DMS53 (cell line): ENCODE measurements at regions not wholly inside any gene's neighbourhood (a gene's known extent, or its start where the extent isn't known, plus 50 kb on each side); places are given as distances from the start of the nearest gene placed in this dataset.
A peak's percentile ranks its signal among the peaks of the same experiment; 100 is the strongest.

Experiments
- DNase-seq: peaks from one replicate; lab custom pipeline; 2025; lab: John Stamatoyannopoulos, UW

DNA sequence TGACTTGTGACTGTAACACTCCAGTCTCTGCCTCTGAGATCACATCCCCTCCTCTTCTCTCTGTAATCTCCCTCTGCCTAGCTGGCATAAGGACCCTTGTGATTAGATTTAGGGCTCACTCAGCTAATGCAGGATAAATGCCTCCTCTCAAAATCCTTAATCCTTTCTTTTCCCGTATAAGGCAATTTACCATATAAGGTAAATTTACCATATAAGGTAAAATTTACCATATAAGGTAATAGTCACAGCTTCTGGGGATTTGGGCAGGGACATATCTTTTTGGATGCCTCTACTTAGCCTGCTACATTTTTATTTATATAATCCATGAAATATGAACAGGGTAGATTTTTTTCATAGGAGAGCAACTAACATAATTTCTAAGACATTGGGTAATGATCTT lies 318.0 kb upstream of the PUM3 start:
- DNase-seq: peak; percentile 3

DNA sequence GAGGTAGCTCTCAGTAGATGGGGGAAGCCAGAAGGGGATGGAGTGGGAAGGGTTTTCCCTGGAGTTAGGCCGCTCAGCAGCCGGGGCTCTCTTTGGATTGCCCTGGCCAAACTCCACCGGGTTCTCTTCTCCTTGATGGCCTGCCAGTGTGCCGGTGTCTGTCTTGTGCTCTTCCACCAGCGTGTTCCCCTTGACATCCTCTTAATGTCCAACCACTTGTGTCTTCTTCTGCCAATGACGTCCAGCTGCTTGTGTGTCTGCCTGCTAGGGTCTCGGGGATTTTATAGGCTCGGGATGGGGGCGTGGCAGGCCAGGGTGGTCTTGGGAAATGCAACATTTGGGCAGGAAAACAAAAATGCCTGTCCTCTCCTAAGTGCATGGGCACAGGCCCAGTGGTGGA lies 313.1 kb upstream of the PUM3 start:
- no peak for DNase-seq

DNA sequence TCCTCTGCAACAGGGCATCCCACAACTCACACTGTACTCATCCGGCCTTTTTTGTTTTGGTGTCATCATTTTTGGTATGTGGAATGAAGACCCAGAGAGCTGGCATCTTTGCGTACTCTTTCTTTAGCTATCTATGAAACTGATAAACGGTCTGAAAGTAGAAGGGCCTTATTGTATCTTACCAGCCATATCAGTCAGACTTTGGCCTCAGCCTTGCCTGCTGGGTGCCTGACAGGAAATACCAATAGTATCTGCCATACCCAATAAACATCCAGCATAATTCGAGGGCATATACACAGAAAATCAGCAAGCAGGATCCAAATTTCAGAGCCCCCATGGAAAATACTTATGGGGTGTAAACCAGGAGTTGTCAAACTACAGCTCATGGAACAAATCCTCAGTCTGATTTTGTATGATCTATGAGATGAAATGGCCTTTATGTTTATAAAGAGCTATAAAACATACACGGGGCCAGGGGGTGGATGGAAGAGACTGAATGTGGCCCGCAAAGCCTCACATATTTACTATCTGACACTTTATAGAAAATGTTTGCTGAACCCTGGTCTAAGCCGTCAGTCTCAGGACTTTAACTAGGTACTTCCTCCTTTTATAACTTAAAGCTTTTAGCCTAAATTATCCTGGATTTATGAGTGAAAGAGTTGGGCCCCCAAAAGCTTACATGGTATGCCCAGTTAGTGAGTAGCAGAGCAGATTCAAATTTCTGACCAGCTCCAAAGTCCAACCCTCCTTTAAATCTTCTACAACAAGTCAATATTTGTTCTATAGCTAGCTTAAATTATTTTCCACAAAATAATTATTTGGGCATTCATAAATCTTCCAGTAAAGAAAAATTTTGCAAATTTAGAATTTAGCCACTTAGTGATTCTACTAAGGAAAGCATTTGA lies 308.0 kb upstream of the PUM3 start:
- no peak for DNase-seq

DNA sequence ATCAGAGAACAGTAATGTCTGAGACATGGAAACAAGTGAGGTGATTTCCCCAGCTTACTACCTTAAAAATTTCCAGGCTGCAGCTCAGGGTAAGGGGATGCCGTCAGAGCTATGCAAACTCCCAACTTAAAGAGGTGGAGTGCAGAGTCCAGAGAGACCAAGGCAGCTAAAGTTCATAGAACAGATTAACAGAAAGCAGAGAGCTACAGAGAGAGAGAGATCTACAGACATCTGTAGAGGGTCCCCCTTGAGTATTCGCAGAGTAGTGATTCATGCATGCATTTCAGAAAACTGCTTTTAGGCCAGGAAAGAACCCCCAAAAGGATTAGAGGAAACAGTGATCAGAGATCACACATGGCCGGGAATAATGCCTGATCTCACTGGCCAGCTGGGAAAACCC lies 306.2 kb upstream of the PUM3 start:
- no peak for DNase-seq

DNA sequence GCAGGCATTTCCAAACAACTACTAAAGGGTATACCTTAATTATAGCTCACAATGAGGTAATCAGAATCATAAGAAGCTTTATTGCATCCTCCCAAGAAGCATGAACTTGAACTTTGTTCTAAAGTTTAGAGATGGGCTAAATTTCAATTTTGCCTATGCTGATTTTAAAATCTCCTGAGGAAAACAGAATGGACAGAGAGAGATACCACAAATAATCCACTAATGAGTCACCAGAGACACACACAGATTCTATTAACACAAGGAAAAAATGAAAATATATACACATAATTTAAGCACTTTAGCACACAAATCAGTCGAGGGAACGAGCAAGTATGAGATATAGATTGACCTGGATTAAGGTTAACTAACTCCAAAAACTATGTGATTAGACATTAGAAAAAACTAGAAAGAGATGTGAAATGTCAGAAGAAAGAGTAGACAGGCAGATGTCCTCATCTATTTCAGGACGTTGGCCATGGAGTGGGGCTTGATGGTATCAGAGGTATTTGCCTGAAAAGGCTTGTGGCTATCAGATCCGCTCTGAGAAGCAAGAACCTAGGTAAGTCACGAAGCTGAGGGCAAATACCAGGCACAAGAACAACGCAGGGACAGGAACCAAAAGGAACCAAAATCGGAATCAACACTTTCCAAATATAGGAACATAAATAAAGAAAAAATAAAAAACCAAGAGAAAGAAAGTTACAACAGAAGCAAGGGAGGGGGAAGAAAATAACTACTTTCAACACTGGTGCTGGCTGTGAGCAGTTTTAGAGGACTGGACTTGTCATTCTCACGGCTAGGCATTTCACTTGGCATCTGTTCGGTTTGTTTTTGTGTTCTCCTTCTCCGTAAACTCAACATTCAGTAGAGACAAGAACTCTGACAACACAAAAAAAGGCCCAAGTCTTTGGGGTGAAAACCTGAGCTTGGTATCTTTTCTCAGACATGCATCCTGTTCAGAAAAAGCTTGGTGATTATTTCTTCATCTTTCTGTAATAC lies 294.6 kb upstream of the PUM3 start:
- DNase-seq: no peak

DNA sequence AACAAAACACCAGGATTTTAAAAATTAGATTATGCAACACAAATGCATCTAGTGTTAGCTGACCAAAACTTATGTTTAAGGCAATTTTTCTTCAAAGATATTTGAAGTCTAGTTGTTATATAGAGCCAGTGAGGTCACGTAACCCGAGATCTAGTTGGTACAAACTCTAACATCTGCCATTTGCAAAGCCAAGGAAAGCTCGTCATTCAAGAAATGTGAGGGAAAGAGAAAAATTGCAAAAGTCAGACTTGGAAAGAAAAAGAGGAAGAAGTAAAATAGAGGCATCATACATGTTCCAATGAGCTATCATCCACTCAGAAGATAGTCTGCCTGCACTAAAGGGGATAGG lies 293.4 kb upstream of the PUM3 start:
- DNase-seq: no peak

DNA sequence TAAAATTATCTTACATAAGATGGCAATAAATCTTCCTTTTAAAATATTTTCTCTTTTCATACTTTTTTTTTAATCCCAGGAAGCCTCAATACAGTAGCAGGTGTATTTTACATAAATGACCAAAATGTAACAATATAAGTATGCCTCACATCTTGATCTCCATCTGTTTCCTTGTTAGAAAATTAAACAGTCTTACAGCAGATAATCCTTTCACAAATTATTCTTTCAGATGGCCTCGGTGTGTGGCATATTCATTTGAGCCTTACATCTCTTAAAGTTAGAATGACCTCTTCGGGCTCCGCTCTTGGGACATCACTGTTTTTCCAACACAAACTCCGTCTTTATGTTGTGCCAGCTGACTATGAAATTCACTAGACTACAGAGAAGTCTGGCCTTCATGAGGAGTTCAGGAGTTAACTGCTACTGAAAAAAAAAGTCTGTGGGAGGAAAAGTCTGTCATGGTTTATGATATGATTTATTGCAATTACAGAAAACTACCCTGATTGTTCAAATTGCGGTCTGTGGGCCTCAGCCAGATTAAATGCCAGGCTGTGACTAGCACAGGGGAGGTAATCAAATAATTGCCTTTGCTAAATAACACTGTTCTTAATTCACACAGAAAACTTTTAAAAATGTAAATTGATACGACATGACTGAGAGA lies 292.9 kb upstream of the PUM3 start:
- no peak for DNase-seq

DNA sequence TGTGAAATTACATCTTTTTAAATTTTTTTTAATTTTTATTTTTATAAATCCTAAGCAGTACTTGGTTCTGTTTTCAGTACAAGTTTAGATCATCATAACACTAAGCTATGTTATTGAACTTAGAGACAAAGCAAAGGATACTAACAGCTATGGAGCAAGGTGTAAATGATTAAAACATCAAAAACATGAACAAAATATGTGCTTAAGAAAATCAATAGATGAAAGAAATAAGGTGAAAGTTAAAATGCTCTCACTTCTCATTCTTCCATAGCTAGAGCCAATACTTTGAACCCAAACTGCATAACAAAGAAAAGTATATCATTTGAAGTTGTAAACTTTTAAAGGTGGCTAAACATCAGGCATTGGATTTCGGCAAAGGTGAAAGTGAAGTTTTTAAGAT lies 292.3 kb upstream of the PUM3 start:
- DNase-seq: no peak

DNA sequence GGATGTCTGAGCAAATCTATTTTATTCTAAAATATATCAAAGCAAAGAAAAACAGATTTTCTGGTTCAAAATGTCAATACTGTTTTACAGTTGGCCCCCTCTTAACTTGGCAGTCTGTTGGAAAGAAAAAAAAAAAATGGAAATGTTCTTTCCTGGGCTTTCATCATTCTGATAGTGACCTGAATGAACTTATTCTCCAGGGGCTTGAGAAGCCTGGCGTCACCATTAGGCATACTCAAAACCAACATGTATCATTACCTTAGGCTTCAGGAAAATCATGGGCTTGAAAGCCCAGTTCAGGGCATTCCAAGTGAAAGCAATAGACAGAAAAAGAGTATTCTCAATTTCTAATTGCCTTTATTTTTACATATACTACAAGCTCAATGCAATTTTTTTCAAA lies 283.7 kb upstream of the PUM3 start:
- no peak for DNase-seq

DNA sequence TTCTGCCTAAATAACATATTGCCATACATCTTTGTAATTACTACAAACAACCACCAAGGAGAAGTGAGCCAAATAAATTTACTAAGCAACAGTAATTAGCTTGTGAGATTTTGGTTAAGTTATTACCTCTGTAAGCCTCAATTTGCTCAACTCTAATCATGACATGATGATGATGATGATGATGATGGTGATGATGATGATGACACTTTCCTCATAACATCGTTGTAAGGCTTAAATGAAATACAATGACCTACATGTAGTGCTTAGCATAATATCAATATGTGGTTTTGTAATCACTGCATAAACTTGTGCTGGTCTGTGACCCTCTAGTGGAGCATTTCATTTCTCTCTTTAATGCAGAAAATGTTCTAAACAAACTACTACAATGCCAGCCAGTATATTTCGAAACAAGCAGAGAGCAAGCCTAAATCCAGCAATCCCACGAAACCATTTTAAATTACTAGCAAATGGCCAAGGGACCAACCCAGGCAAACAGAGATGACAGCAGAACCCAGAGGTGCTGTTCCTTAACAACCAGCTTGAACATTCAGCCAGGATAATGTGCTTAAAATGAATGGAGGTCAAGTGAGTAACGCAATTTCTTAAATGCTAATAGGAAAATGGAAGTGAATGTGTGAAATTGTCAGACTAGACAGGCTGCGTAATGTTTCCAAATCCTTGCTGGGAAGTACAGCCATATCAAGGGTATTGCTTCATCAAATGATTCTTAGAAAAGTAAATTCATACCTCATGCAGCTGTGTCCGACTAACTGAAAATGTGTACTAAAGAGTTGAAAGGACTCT lies 281.9 kb upstream of the PUM3 start:
- no peak for DNase-seq

DNA sequence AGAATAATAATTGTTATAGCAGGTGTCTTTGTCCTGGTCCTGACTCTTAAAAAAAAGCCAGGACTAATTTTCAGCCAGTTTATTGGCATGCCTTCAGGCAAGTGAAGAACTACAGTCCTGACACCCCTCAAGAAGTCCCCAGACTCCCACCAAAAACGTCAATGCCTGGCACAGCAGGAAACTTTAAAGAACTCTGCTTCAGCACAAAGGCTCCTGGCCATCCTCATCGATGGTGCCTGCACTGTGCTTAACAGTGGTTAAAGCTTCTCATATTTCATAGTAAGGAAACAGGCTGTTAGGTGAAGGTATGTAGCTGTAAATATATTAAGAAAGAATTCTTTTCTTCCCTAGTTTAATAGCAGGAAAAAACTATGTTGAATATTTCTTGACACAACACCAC lies 280.1 kb upstream of the PUM3 start:
- no peak for DNase-seq

DNA sequence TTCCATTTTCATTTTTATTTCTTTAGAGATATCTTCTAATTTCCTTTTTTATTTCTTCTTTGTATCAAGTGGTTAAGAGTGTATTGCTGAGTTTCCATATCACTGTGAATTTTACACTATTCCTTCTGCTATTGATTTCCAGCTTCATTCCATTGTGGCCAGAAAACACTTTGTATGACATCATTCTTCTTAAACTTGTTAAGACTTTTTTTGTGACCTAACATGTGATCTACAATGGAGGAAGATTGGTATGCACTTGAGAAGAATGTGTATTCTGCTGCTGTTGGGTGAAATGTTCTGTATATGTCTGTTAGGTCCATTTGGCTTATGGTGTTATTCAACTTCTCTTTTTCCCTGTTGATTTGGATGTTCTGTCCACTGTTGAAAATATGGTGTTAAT lies 274.2 kb upstream of the PUM3 start:
- no peak for DNase-seq

DNA sequence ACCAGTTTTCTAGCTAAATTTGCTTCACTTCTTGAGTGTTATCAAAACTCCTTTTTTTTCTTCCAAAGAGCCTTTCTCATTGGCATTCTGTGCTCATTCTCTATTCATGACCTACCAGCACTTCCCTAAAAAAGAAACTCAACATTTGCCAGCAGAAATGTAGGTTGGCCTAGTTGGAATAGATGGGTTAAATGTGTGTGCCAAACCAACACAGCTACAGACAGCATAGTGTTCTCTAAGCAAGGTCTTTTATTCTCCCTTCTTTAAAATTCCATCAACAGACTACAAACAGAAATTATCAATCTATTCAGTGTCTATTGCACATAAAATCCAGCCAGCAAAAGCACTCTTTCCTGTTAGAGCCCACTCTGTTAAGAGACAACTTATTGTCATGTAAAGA lies 255.8 kb upstream of the PUM3 start:
- no peak for DNase-seq

DNA sequence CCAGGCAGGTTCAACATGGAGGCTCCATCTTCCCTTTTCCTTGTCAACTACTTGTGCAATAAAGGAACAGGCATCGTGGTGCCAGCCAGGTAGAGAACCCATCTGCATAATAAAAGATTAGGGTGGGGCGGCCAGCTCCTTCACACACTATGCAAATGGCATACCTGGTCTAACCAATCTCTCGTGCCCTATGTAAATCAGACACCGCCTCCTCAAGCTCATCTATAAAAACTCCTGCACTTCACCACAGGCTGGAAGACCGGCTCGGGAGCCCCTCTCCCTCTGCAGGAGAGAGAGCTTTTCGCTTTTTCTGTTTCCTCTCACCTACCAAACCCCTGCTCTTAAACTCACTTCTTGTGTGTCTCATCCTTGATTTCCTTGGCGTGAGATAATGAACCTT lies 244.3 kb upstream of the PUM3 start:
- no peak for DNase-seq

DNA sequence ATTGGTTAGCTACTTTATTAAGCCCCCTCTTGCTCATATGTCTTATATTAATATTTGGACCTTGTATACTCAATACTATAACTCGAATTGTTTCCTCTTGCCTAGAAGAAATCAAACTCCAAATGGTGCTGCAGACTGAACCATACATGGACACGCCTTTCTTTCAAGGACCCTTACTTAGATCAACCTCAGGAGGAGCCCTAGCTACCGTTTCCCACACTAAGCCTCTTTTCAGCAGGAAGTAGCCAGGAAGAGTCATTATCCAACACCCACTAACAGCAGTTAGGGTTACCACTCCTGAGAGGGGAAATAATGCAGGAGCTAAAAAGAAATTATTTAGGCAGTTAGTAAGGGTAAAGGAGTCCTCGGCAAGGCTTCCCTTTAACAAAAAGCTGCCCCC lies 243.8 kb upstream of the PUM3 start:
- no peak for DNase-seq

DNA sequence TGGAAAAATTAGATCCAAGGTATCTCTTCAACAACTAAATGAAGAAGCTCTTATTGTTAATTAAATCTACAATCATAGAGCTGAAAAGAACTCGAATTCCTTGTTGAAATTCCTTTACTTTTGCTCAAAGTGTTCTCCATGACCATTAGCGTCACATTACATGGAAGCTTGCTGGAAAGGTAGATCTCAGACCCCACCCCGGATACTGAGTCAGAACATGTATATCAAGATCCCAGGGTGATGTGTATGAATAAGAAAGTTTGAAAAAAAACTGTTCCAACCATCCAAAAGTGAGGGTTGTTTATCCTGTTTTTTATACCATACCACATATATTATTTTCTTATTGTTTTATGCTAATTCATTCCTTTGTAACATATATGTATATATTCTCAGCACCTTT lies 237.1 kb upstream of the PUM3 start:
- no peak for DNase-seq

DNA sequence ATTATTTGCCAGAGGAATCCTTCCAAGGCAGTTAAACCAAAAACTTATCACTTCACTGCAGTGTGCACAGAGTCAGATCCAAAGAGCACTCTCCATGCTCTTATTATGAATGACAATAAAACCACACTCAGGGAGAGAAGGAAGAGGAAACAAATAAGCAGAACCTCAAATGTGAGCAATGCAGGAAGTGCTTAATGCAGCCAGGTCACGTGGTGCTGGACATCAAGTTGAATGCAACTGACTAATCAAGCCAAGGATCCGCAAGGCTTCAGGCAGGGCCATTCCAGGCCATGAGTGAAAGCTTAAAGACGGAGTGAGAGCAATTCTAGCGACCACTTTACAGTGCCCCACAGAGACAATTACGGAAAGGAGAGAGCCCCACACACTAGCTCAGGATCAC lies 230.4 kb upstream of the PUM3 start:
- peak; percentile 1 for DNase-seq

DNA sequence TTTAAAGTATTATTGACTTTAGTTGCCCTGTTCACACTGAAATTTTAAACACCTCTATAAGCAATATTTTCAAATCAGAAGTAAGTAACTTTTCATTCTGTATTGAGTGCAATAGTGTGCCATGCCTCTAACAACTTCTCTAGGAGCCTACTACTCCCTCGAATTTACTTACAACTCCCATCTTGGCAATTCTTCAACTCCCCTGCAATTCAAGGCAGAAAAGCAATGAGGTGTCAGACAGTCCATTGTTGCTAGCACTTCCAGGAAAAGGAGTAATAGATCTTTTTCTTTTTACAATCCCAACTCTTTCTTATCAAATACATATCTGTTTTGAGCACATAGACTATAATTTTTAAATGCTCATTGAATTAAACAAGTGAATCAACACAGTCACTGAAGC lies 222.7 kb upstream of the PUM3 start:
- no peak for DNase-seq

DNA sequence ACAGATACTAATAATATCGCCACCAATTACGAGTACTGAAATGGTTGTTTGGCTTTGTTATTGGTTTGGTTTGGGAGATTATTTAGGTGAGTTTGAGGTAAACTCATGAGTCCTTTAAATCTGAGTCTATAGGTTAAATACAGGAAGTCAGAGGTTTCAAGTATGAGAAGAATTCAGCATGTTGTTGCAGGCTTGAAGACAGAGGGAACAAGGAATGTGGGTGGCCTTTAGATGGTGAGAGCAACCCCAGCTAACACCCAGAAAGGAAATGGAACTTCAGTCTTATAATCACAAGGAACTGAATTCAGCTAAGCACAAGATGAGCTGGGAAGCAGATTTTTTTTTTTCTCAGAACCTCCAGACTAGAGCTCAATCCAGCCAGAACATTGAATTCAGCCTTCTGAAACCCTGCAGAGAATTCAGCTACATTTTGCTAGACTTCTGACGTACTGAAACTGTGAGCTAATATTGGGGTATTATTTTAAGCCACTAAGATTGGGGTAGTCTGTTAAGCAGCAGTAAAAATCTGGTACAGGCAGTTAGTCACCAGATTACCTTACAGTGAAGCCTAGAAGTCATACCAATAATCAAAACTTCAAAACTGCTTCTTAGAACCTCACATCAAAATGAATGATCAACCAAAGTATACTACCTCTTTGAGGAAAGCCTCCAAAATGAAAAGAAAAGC lies 216.0 kb upstream of the PUM3 start:
- no peak for DNase-seq

DNA sequence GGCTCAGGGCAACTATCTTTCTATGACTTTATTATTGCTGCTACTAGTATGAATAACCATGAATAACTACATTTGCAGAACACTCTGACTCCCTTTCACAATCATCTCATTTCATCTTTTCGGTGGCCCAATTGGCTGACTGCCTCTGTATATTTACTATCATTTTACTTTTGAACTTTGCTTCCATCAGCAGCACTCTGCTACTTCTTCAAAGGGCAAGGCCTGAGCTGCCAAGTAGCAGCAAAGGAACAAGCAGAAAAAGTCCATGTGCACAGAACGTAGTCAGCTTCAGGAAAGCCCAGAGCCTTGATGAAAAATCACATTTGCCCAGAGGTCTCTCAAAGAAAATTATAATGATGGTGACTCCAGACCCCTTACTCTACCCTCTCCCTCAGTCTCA lies 214.5 kb upstream of the PUM3 start:
- DNase-seq: no peak

DNA sequence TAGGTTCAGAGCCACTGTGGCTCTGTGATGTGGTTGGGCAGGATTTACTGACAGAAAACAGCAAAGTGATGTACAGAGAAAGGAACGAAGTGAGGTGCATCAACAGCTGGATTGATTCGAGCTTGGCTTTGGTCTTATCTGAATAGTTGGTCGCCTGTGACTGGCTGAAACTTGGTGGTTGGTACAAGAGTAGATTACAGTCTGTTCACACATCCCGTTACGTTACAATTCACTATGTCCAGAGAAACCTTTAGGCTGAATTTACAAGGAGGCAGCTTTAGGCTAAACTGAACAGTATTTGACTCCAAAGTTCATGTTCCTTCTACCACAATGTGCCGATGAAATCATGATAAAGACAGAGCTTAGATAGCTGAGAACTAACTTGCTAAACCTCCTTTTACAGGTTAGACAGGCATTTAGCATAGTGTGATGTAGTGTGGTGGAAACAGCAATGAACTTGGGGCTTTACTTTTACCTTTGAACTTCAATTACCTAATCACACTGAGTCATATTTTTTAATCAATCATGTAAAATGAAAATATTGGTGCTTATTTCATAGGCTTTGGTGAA lies 210.2 kb upstream of the PUM3 start:
- no peak for DNase-seq
